Progenitor cell of endocrine pancreas (in vitro differentiated cells): ENCODE measurements at regions not wholly inside any gene's neighbourhood (a gene's known extent, or its start where the extent isn't known, plus 50 kb on each side); places are given as distances from the start of the nearest gene placed in this dataset.

Experiments used
- DNase-seq: peaks from one replicate; pipeline ENCODE4 v3.0.0; 2021; ENCODE audit warnings: low spot score; ENCODE audit not compliant: unreplicated experiment
- H3K27ac Mint-ChIP-seq: 2 replicates; pipeline ENCODE4 v1.8.0; 2021; ENCODE audit warnings: mild to moderate bottlenecking, moderate library complexity, mixed read lengths
- H3K27me3 Mint-ChIP-seq: 2 replicates; pipeline ENCODE4 v1.8.0; 2021; ENCODE audit warnings: mixed read lengths
- H3K36me3 Mint-ChIP-seq: 2 replicates; pipeline ENCODE4 v1.8.0; 2022; ENCODE audit warnings: mixed read lengths; ENCODE audit not compliant: insufficient read depth
- H3K4me1 Mint-ChIP-seq: 2 replicates; pipeline ENCODE4 v1.8.0; 2021; ENCODE audit warnings: low read depth, mixed read lengths
- H3K4me3 Mint-ChIP-seq: 2 replicates; pipeline ENCODE4 v1.8.0; 2021; ENCODE audit warnings: low read depth, mild to moderate bottlenecking, moderate library complexity, mixed read lengths
- H3K9me3 Mint-ChIP-seq: 2 replicates; pipeline ENCODE4 v1.8.0; 2021; ENCODE audit warnings: low read depth, mixed read lengths
- CTCF ChIP-seq: fragments of 200-600 bp; sonication (generic); IDR thresholded peaks from one replicate; pipeline ENCODE4 v1.5.0; 2021; ENCODE audit warnings: antibody characterized with exemption, mild to moderate bottlenecking; ENCODE audit not compliant: unreplicated experiment

DNA sequence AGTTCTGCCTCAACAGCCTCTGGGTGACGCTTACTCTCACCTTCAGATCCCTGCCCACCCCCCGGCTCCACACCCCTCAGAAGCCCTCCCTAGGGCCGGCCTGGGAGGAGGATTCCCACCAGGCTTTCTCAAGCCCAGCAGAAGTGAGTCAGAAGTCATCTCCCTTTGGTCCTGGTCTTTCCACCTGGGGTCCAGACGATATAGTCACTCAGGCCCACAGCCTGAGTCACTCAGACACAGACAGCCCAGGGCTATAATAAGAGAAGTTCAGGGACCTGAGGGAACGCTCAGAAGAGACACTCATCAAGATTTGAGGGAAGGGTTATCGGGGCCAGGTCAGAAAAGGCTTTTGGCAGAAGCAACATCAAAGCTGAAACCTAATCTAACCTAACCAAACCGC lies 127.1 kb downstream of the SPATA19 start:
- Mint-ChIP-seq H3K4me3 (no peak overlapping the region), H3K9me3 (no peaks in the 10 kb centered on the region), H3K36me3 (no peaks in the 10 kb centered on the region), H3K27me3 (peaks cover 39% of the 10 kb centered on the region), H3K27ac (no peak overlapping the region), H3K4me1 (no peaks in the 10 kb centered on the region)
- TF ChIP-seq CTCF: no peak
- DNase-seq: no peak

DNA sequence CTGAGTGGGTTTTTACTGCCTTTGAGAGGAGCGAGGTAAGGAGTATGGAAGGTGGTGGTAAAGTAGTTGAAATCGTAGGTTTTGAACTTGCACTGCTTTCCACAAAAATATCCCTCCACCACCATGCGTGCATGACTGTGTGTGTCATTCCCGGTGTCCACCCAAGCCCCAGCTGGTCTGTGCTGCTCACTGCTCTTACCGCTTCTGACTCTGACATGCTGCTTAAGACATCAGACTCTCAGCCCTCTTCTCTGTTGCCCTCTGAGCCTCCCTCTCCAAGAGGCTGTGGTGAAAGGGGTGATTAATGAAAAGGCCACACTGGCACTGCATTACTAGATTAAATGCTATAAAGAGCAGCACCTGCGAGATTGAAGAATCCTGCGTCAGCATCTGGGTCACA lies 128.7 kb downstream of the SPATA19 start:
- H3K27me3 Mint-ChIP-seq: peaks cover 41% of the 10 kb centered on the region
- no peaks in the 10 kb centered on the region for H3K9me3 Mint-ChIP-seq
- no peak overlapping the region for H3K4me3 Mint-ChIP-seq
- no peaks in the 10 kb centered on the region for H3K36me3 Mint-ChIP-seq
- H3K4me1 Mint-ChIP-seq: no peaks in the 10 kb centered on the region
- no peak for DNase-seq
- TF ChIP-seq CTCF: no peak
- no peak overlapping the region for H3K27ac Mint-ChIP-seq

GRCh38 chr11:133715602-133716001 lies 129.7 kb downstream of the SPATA19 start:
- Mint-ChIP-seq H3K4me1 (no peaks in the 10 kb centered on the region), H3K36me3 (no peaks in the 10 kb centered on the region), H3K27ac (no peak overlapping the region), H3K9me3 (no peaks in the 10 kb centered on the region), H3K27me3 (peaks cover 39% of the 10 kb centered on the region), H3K4me3 (no peak overlapping the region)
- TF ChIP-seq CTCF: no peak
- DNase-seq: no peak

- Mint-ChIP-seq H3K27me3 (peaks cover 37% of the 10 kb centered on the region), H3K4me1 (no peaks in the 10 kb centered on the region), H3K4me3 (no peak overlapping the region), H3K36me3 (no peaks in the 10 kb centered on the region), H3K27ac (no peak overlapping the region), H3K9me3 (no peaks in the 10 kb centered on the region)
- DNase-seq: no peak
- TF ChIP-seq CTCF: no peak
Measured at GRCh38 chr11:133714471-133715375, 130.6 kb downstream of the SPATA19 start.

- H3K27ac Mint-ChIP-seq: no peak overlapping the region
Measured at GRCh38 chr11:133713844-133714243, 131.5 kb downstream of the SPATA19 start.

More at GRCh38 chr11:133713844-133714243, 131.5 kb downstream of the SPATA19 start:
- no peak for DNase-seq
- Mint-ChIP-seq H3K36me3 (no peaks in the 10 kb centered on the region), H3K9me3 (no peaks in the 10 kb centered on the region), H3K27me3 (peaks cover 34% of the 10 kb centered on the region), H3K4me3 (no peak overlapping the region), H3K4me1 (no peaks in the 10 kb centered on the region)
- no peak for TF ChIP-seq CTCF
